C4-2B (cell line): ENCODE measurements at regions not wholly inside any gene's neighbourhood (a gene's known extent, or its start where the extent isn't known, plus 50 kb on each side); places are given as distances from the start of the nearest gene placed in this dataset.

ENCODE experiments used
- H3K27ac ChIP-seq: fragments of 450-650 bp; 2 replicates; pipeline ENCODE4 v1.5.1; 2017
- CTCF ChIP-seq: fragments of 450-650 bp; conservative IDR thresholded peaks from 2 replicates; pipeline ENCODE4 v1.5.1; 2017; ENCODE audit warnings: mild to moderate bottlenecking
- ZFX ChIP-seq: fragments of 450-650 bp; IDR thresholded peaks from 2 replicates; pipeline ENCODE4 v1.6.1; 2017

GRCh38 chr10:117425974-117426566, 50.8 kb upstream of the PDZD8 start:
- no peak for TF ChIP-seq CTCF
- TF ChIP-seq ZFX, result no peak
- H3K27ac ChIP-seq, result no peak overlapping the region

- no peak for TF ChIP-seq CTCF
- TF ChIP-seq ZFX, result no peak
- H3K27ac ChIP-seq, result no peak overlapping the region
Observed at GRCh38 chr10:117424883-117425649, 49.8 kb upstream of the PDZD8 start.
